GM23338 (cell line): ENCODE measurements at regions not wholly inside any gene's neighbourhood (a gene's known extent, or its start where the extent isn't known, plus 50 kb on each side); places are given as distances from the start of the nearest gene placed in this dataset.

Experiments used
- ATAC-seq: fragments of 200-7000 bp; cut with Tn5 transposase; 3 replicates; pipeline ENCODE4 v1.9.1; 2020
- DNase-seq: peaks from one replicate; pipeline ENCODE4 v3.0.0-alpha.2; 2015; ENCODE audit warnings: low spot score
- H2AFZ ChIP-seq: fragments of 200-600 bp; sonication (generic); 2 replicates; pipeline ENCODE4 v1.8.0; 2016; ENCODE audit warnings: antibody characterized with exemption, mild to moderate bottlenecking, moderate library complexity
- H3F3A ChIP-seq: fragments of 200-600 bp; sonication (generic); replicated peaks from 2 replicates; pipeline ENCODE4 v1.8.0; 2017; ENCODE audit warnings: antibody characterized with exemption, mixed run types, low read depth
- H3K27ac ChIP-seq: fragments of 200-600 bp; sonication (generic); 2 replicates; pipeline ENCODE4 v1.6.1; 2016; ENCODE audit warnings: low read depth
- H3K27me3 ChIP-seq: fragments of 200-600 bp; sonication (generic); 2 replicates; pipeline ENCODE4 v1.8.0; 2016; ENCODE audit warnings: mild to moderate bottlenecking, mixed run types, moderate library complexity; ENCODE audit not compliant: insufficient read depth
- H3K36me3 ChIP-seq: fragments of 200-600 bp; sonication (generic); 2 replicates; pipeline ENCODE4 v1.8.0; 2016; ENCODE audit warnings: mild to moderate bottlenecking; ENCODE audit not compliant: insufficient read depth
- H3K4me1 ChIP-seq: fragments of 200-600 bp; sonication (generic); 2 replicates; pipeline ENCODE4 v1.8.0; 2016; ENCODE audit warnings: mild to moderate bottlenecking, moderate library complexity; ENCODE audit not compliant: insufficient read depth
- H3K4me2 ChIP-seq: fragments of 200-600 bp; sonication (generic); 2 replicates; pipeline ENCODE4 v1.7.1; 2017; ENCODE audit warnings: mixed run types
- H3K4me3 ChIP-seq: fragments of 200-600 bp; sonication (generic); 2 replicates; pipeline ENCODE4 v1.6.1; 2016; ENCODE audit warnings: mixed run types
- H3K79me2 ChIP-seq: fragments of 200-600 bp; sonication (generic); replicated peaks from 2 replicates; pipeline ENCODE4 v1.8.0; 2017; ENCODE audit warnings: mild to moderate bottlenecking; ENCODE audit not compliant: insufficient read depth
- H3K9me2 ChIP-seq: fragments of 200-600 bp; sonication (generic); 2 replicates; pipeline ENCODE4 v1.8.0; 2017; ENCODE audit not compliant: insufficient read depth
- H4K20me1 ChIP-seq: fragments of 200-600 bp; sonication (generic); replicated peaks from 2 replicates; pipeline ENCODE4 v1.8.0; 2017; ENCODE audit warnings: mild to moderate bottlenecking; ENCODE audit not compliant: insufficient read depth
- H3K27ac Mint-ChIP-seq: 2 replicates; pipeline ENCODE4 v1.8.0; 2020; ENCODE audit warnings: inconsistent platforms, mild to moderate bottlenecking, moderate library complexity, mixed read lengths
- H3K27me3 Mint-ChIP-seq: 3 replicates; pipeline ENCODE4 v1.8.0; 2022; ENCODE audit warnings: low read depth, mild to moderate bottlenecking, moderate library complexity, mixed read lengths, inconsistent platforms; ENCODE audit not compliant: insufficient read depth, poor library complexity
- H3K36me3 Mint-ChIP-seq: 3 replicates; pipeline ENCODE4 v1.8.0; 2021; ENCODE audit warnings: low read depth, mild to moderate bottlenecking, inconsistent platforms, moderate library complexity, mixed read lengths
- H3K4me1 Mint-ChIP-seq: 3 replicates; pipeline ENCODE4 v1.8.0; 2020; ENCODE audit warnings: mild to moderate bottlenecking, inconsistent platforms, mixed read lengths
- H3K4me3 Mint-ChIP-seq: 3 replicates; pipeline ENCODE4 v1.8.0; 2021; ENCODE audit warnings: moderate library complexity, mild to moderate bottlenecking, inconsistent platforms, mixed read lengths
- H3K9me3 Mint-ChIP-seq: 3 replicates; pipeline ENCODE4 v1.8.0; 2020; ENCODE audit warnings: moderate library complexity, mild to moderate bottlenecking, inconsistent platforms, mixed read lengths
- CREB1 ChIP-seq: fragments of 250-450 bp; sonication (Bioruptor Pico); IDR thresholded peaks from 2 replicates; pipeline ENCODE4 v1.5.0; 2020; ENCODE audit warnings: low read depth, mild to moderate bottlenecking, moderate library complexity
- EZH2 ChIP-seq: fragments of 200-600 bp; sonication (generic); IDR thresholded peaks from one replicate; pipeline ENCODE4 v1.8.0; 2017; ENCODE audit warnings: antibody characterized with exemption, mild to moderate bottlenecking, low read depth; ENCODE audit not compliant: unreplicated experiment
- EZH2phosphoT487 ChIP-seq: fragments of 200-600 bp; sonication (generic); IDR thresholded peaks from one replicate; pipeline ENCODE4 v1.8.1; 2018; ENCODE audit warnings: antibody characterized with exemption; ENCODE audit not compliant: unreplicated experiment
- JUNB ChIP-seq: IDR thresholded peaks from one replicate; pipeline ENCODE4 v1.6.1; 2016; ENCODE audit warnings: antibody characterized with exemption; ENCODE audit not compliant: unreplicated experiment
- NANOG ChIP-seq: IDR thresholded peaks from 2 replicates; pipeline ENCODE4 v1.6.1; 2016; ENCODE audit warnings: antibody characterized with exemption, borderline replicate concordance
- POLR2AphosphoS5 ChIP-seq: IDR thresholded peaks from 2 replicates; pipeline ENCODE4 v1.6.1; 2016; ENCODE audit warnings: antibody characterized with exemption, low read depth
- STAT1 ChIP-seq: IDR thresholded peaks from one replicate; pipeline ENCODE4 v1.6.1; 2016; ENCODE audit warnings: antibody characterized with exemption; ENCODE audit not compliant: unreplicated experiment
- ZNF114 ChIP-seq: fragments of 250-450 bp; sonication (Bioruptor Pico); IDR thresholded peaks from 2 replicates; pipeline ENCODE4 v1.5.0; 2020; ENCODE audit warnings: mild to moderate bottlenecking, moderate library complexity
- ZNF462 ChIP-seq: fragments of 250-450 bp; sonication (Bioruptor Pico); IDR thresholded peaks from 2 replicates; pipeline ENCODE4 v1.5.0; 2020; ENCODE audit warnings: mild to moderate bottlenecking, moderate library complexity
- TF ChIP-seq, protein P1 (sequence below), 2 experiments: fragments of 200-600 bp in 1 of 2; sonication (generic) in 1 of 2; conservative IDR thresholded peaks; 2 replicates each; pipeline versions ENCODE4 v1.5.1 to v1.6.1; 2016 to 2017; ENCODE audit warnings: antibody characterized with exemption in 2 of 2, low read depth in 2 of 2, mild to moderate bottlenecking in 2 of 2, moderate library complexity in 1 of 2

DNA sequence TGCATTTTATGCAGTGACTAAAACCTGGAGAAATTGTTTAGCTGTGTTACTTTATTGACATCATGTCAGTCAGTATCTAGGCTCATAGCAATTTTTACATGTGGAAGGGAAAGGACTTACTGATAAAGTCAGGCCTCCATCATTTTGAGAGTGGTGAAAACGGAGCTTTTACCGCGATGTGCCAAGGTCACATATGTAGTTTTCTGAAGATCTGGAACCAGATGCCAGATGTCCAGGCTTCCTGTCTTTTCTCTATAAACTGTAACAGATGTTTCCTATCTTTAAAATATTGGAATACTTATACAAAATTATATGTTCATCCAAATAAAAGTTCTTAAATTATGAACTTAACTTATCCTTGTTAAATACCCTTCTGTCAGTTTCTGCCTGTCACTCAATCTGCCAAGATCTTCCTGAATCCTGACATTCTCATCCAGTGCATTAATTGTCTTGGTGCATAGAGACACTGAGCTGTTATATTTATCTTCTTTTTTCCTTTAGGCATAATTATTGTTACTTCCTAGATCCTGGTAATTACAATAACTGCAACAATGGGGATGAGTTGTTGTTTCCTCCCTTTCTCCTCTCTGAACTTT, 1646.2 kb upstream of the TENM3 start (continued):
- TF ChIP-seq ZNF462 (no peak), POLR2AphosphoS5 (no peak), EZH2 (no peak), STAT1 (no peak), EZH2phosphoT487 (no peak), ZNF114 (CRISPR knock-in tag) (no peak)
- TF ChIP-seq, protein P1, sequence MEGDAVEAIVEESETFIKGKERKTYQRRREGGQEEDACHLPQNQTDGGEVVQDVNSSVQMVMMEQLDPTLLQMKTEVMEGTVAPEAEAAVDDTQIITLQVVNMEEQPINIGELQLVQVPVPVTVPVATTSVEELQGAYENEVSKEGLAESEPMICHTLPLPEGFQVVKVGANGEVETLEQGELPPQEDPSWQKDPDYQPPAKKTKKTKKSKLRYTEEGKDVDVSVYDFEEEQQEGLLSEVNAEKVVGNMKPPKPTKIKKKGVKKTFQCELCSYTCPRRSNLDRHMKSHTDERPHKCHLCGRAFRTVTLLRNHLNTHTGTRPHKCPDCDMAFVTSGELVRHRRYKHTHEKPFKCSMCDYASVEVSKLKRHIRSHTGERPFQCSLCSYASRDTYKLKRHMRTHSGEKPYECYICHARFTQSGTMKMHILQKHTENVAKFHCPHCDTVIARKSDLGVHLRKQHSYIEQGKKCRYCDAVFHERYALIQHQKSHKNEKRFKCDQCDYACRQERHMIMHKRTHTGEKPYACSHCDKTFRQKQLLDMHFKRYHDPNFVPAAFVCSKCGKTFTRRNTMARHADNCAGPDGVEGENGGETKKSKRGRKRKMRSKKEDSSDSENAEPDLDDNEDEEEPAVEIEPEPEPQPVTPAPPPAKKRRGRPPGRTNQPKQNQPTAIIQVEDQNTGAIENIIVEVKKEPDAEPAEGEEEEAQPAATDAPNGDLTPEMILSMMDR (conservative IDR thresholded peaks at IDR 0.05; ENCODE audit: low read depth in 2 of 2), result no peak

GRCh38 chr4:180598281-180598680, 1644.9 kb upstream of the TENM3 start:
- Histone ChIP-seq H3K36me3 (no peaks in the 10 kb centered on the region), H3K27ac (no peak overlapping the region), H3K4me1 (no peaks in the 10 kb centered on the region), H4K20me1 (no peaks in the 10 kb centered on the region), H3K27me3 (no peaks in the 10 kb centered on the region), H3F3A (no peaks in the 10 kb centered on the region), H2AFZ (no peak overlapping the region), H3K79me2 (no peaks in the 10 kb centered on the region), H3K9me2 (no peaks in the 10 kb centered on the region), H3K4me3 (no peak overlapping the region), H3K4me2 (no peak overlapping the region)
- Mint-ChIP-seq H3K4me1 (no peaks in the 10 kb centered on the region), H3K9me3 (no peaks in the 10 kb centered on the region), H3K4me3 (no peak overlapping the region), H3K27ac (no peak overlapping the region), H3K27me3 (peaks cover 2% of the 10 kb centered on the region), H3K36me3 (no peaks in the 10 kb centered on the region)
- DNase-seq, result no peak
- ATAC-seq, result no peak
- TF ChIP-seq ZNF114 (CRISPR knock-in tag), result no peak
- TF ChIP-seq NANOG, result no peak
- TF ChIP-seq EZH2, result no peak
- no peak for TF ChIP-seq JUNB
- no peak for TF ChIP-seq EZH2phosphoT487
- no peak for TF ChIP-seq CREB1 (CRISPR knock-in tag)
- TF ChIP-seq, protein P1 (conservative IDR thresholded peaks at IDR 0.05; ENCODE audit: low read depth in 2 of 2), result no peak
